HG03108 (cell line): ENCODE measurements at regions not wholly inside any gene's neighbourhood (a gene's known extent, or its start where the extent isn't known, plus 50 kb on each side); places are given as distances from the start of the nearest gene placed in this dataset.
"Not testable (repeated sequence)": the region's sequence is repeated elsewhere in the genome, so short reads cannot be mapped to it uniquely, and the experiment has no call there.

Experiments used
- ATAC-seq: cut with Tn5 transposase; IDR thresholded peaks from one replicate; pipeline ENCODE4 v1.9.1; 2021; ENCODE audit warnings: moderate library complexity; ENCODE audit not compliant: unreplicated experiment

DNA sequence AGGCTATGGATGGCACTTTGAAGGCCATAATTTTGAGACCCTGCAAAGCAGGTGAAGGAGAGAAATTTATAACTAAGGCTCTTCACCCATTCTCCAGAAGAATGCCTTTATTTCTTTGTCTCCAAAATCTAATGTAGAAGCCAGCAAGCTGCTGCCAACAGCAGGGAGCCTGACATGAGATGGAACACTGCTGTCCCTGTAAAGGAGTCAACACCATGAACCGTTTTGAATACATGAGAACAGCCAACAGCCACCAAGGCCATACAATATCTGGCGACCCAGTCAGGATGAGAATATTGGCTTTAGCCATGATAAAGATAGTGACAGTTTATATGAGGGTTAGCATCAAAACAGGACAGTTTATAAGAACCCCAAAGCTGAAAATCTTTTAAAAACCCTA lies 121.2 kb upstream of the LIFR start:
- ATAC-seq: no peak

DNA sequence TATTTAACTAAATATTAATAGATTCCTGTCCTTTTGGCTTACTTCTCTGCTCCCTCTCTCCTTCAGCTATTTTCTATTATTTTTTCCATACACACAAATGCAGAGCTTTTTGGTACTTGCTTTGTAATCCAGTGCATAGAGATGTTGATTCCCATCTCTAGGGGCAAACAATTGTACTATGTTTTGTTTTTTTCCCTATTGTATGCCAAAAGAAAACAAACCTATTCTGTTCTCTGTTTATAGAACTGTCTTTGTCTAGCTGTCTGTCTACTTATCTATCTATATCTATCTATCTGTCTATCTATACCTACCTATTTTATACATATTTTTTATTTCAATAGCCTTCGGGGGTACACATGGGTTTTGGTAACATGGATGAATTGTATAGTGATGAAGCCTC lies 121.6 kb upstream of the LIFR start:
- no peak for ATAC-seq

DNA sequence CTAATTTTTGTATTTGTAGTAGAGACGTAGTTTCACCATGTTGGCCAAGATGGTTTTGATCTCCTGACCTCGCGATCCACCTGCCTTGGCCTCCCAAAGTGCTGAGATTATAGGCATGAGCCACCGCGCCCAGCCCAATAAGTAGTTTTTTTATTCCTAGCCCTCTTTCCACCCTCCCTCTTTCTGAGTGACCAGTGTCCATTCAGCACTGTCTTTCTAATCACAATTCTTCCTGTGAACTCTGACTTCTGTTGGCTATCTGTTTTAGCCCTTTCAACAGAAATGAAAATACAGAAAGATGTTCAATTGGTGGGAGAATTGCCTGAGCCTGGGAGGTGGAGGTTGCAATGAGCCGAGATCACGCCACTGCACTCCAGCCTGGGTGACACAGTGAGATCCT lies 122.3 kb upstream of the LIFR start:
- ATAC-seq: not testable (repeated sequence)

DNA sequence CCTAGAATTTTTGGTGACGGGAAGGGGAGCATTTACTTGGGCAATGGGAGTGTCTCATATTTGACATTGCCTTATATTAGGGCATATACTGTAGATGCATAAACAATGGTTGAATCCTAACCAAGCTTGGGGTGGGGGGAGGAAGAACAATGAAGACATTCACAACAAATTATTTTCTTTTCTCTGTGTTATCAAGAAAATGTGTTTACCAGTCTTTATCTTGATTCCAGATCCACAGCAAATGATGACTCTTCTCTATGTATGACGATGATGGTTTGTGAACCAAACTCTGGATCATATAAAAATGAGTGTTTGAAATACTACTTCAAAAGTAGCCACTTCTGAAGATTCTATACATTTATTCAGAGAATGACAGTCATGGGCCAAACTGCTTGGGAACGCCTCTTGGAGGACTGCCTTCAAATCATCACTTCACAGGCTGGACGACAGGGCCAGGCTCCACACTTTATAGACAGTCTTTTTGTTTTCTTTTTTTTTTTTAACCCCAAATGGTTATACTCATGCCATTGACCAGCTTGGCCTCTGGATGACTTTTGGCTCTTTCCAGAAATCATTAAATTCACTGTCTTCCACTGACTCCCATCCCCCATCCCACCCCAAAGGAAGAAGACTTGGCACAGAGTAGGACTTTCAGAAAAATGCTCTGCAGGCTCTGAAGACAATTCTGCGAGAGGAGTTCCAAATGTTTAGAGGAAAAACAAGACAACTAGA lies 123.8 kb upstream of the LIFR start:
- ATAC-seq: no peak

DNA sequence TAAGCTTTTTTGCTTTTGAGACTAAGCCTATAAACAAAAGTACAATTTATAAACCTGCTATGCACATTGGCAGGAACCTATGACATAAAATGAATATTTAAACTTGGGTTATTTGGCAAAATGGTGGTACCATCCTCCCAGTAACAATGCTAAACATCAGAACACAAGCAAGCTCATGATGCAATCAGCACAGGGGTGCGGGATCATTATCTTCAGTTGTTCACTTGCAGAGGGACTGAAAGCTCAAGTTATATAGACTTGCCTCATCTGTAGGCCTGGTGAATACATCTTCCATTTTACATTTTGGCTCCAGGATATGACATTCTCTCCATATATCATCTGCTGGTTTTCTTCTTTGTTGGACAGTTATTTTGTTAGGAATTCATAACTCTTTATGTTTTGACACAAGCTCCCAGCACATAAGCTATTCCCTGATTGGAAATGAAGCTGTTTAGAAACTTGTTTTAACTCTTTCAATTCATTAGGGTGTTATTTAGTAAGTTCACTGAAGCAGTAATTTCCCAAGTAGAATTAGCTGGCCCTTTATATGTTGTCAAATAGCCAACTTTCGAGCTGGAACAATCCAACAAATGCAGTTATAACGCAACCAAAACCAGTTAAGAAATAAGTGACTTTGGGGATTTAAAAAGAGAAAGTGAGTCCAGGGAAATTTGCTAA lies 124.7 kb upstream of the LIFR start:
- ATAC-seq: no peak

DNA sequence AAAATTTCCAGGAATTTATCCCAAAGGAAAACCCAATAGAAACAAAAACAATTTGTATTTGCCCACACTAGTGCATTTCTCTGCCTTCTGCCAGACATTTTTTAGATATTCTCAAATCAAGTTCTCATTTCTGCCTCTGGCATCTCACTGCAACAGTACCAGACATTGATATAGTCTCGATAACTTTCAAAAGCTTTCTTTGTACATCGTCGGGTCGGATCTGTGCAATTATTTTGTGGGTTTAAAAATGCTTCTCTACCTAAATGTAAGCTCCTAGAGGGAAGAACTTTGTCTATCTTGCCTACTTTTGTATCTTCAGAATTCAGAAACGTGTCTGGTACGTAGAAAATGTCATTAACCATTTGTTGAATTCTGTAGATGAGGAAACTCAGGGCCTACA lies 125.5 kb upstream of the LIFR start:
- no peak for ATAC-seq

DNA sequence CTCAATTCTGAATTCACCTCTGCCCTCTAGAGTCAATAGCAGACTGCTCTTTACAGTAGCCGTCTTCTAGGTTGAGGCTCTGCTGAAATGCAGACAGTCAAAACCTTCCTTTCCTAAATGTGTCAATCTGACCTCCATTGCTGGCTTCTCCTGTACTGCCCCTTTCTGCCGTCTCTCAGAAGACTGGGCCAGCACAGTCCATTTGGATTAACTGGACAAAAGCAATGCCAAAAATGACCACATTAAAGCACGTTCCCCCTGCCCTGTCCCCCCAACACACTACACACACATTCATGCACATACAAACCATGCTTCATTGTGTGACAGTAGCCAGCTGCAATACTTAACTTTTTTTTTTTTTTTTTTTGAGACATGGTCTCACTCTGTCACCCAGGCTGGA lies 130.2 kb upstream of the LIFR start:
- no peak for ATAC-seq

DNA sequence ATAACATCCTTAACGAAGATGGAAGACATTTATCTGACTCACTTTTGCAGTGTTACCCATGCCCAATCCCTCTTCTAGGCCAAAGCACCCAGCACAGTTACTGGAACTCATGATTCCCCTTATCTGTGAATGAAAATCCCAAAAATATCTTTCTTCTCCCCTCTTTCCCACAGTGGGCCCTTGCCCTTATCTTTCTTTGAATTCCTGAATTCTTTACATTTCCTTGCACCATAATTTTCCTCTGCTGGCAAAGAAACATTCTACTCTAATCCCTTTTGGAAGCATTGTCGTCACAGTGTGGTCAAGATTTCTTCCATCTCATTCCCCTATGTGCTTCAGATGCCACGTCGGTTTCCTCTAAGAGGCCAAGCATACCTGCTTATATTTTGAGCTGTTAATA lies 135.9 kb upstream of the LIFR start:
- ATAC-seq: no peak

DNA sequence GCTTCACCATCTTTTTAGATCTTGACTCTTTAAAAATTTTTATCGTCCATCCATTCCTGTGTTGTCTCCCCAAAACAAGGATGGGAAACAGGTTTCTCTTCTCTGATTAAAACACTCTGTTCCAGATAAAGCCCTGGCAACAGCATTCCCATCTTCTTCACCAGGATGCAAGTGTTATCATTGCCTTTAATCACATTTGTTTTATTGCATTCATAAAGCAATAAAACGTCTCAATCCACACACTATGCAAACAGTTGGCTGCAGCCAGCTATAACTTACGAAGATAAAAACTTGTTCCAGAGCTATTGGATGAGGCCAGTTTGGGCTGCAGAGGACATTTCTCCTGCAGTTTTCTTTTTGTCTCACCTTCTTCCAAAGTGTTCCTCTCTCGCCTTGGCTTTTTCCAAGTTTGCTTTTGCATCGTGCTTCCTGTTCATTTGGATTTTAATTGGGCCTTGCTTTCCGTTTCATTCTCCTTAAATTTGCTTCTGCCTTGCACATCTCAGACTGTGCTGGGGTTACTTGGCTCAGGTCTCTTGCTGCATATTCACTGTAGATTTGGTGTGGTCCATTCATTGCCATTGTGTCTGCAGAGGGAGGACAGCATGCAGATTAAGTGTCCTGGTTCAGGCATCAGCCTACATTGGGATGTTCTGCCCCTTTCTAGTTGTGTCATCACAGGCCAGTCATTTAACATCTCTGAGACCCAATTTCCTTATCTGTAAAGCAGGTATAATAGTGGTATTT lies 136.5 kb upstream of the LIFR start:
- no peak for ATAC-seq

DNA sequence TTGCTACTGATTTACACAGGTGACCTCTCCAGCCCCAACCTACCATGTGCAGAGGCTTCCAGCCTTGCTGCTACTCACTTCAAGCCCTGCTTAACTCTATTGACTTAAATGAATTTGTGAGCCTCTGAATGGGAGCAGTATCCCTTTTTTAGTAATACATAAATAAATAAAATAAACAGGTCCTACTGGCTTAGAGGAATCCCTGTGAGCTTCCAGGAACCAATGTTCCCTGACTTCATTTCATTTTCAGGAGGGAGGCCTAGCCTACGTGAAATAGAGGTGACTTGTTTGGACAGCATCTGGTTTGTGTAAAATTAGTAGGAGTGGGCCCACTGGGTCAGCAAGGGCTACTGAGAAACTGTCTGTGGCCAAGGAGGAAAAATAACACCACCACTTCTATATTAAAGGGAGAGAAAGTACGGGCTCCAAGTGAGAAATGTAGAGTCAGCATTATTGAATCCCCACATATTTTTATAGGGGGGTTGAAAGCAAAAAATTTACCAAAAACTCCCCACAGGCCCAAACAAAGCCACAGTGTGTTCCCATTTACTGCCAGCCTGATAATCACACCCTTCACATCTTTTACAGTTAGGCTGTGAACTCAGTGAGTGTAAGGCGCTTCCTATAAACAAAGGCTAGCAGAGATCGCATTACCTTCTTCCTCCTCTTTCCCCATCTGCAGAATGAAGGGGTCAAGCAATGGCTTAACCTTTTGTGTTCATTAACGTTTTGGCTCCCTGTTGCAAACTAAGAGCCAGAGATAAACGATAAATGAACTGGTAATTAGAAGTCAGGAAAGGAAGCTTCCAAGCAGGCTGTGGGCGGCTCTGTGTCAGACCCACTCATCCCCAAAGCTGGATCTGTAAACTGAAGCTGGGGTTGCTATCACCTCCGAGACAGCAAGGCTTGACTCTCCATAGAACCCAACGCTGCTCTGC lies 138.8 kb upstream of the LIFR start:
- ATAC-seq: no peak

DNA sequence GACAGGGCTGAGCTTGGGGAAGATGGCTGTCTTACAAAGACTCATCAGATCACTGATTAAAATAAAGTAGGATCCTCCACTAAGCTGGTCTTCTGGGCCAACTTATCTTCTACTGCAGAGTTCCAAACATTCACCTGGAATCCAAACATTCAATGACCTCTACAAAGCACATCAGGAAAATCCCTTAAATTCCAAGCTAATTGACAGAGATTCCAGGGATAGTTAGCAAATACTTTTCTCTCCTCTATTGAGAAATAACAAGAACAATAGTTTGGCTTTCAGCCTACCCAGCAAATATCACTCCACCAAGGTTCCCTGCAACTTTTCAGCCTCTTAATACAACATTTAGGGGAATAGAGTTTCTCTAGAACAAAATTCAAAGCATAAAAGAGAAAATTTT lies 140.6 kb upstream of the LIFR start:
- ATAC-seq: no peak

DNA sequence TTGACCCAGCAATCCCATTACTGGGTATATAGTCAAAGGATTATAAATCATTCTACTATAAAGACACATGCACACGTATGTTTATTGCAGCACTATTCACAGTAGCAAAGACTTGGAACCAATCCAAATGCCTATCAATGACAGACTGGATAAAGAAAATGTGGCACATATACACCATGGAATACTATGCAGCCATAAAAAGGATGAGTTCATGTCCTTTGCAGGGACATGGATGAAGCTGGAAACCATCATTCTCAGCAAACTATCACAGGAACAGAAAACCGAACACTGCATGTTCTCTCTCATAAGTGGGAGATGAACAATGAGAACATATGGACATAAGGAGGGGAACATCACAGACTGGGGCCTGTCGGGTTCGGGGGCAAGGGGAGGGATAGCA lies 140.3 kb upstream of the OSMR start:
- not testable (repeated sequence) for ATAC-seq

DNA sequence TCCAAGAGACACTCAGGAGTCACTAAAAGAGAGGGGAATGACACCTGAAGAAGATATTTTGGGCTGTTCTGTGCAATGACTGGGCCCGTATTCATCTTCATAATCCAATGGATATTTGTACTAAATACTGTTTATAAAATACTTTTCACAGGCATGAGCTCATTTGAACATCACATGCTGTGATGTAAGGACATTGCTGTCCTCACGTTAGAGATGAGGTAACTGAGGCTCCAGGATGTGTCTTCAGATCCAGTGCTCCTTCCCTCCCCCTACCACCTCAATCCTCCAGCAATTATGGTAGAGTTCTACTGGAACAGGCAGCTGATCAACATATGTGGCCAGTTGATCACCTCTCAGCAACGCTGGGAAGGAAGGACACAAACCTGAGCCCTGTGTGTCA lies 139.4 kb upstream of the OSMR start:
- ATAC-seq: no peak

DNA sequence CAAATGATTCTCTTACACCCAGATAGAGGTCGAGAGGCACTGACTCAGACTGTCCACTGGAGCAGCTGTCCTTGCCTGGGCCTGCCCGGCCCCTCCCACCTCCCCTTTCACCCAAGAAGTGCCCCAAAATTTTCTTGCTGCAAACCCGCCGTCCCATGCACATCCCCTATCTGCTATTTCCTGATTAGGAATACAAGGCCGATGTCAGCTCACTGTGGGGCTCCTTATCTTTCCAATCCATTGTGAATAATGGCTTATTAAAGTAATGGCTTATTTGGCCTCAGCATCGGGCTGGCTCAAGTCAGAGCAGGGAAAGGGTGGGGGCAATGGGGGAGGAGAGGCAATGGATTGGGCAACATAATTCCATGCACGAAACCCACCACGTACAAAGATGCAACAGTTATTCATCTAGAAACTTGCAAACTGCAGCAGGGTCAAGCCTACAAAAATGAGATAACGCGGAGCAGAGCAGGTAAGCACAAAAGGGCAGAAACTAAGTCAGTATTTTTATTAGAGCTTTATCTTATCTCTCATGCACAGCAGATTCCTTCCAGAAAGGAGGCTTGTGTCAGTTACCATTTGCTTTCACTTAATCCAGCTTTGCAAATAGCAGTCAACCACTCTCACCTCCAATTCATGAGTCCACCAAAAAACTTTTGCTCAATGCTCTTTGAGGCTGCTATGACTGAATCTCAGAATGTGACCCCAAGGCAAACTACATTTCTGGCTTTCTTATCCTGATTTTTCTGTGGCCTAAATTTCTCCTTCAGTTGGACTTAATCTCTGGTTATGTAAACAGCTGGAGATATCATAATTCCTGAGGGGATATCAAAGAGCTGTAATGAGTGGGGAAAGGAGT lies 138.2 kb upstream of the OSMR start:
- no peak for ATAC-seq

DNA sequence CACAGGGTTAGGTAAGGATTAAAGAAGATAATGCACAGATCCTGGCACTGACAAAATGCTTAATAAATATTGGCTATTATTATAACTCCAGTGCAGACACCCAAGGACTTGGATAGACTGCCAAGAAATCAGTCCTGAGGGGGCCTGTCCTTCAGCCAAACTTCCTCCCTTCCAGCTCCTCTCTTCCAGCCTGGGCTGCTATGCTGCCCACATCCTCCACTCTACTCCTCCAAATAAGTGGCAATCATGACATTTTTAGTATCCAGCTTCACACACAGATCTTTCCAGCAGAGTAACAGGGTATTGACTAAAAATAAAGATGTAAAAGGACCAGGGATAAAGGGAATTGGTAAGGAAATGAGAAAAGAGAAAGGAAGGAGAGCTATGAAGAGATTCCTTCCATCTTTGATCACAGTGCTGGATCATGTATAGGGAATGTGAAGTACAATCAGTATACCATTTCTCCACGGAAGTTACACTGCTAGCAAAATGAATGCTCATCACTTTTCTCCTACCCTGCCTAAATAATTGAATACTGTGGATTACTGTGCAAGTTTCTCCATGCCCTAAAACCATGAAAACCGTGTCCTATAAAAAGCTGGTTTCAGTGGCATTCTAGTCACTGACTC lies 136.0 kb upstream of the OSMR start:
- ATAC-seq: no peak

DNA sequence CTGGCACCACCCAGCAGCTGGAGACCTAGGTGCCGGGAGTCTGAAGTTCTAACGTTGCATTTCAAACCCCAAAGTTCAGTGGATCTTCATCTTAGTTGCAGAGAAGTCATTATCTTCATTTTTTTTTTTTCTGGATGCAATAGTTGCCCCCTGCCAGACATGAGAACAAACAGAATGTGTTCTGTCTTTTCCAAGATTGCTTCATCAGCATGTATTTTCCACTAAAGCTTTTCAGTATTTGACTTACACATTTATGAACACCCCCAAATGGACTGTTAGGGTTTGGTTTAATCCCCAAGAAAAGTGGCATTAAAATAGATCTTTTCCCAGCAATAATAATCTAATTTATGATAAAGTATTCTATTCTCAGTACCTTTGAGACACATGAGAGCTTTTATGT lies 135.2 kb upstream of the OSMR start:
- no peak for ATAC-seq

DNA sequence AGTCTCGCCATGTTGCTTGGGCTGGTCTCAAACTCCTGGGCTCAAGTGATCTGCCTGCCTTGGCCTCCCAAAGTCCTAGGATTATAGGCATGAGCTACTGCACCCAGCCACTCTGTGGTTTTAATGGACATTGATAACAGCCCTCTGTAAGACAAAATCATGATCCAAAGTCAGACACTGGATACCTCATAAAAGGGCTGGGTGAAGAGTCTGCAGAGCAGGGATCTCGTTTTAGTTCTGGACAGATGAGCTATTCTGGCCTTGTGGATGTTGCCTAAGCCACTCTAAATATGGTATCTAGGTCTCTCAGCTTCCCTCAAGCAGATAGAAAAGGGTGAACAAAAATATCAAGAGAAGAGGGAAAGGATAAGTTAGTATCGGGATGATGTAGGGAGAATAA lies 133.4 kb upstream of the OSMR start:
- ATAC-seq: no peak

DNA sequence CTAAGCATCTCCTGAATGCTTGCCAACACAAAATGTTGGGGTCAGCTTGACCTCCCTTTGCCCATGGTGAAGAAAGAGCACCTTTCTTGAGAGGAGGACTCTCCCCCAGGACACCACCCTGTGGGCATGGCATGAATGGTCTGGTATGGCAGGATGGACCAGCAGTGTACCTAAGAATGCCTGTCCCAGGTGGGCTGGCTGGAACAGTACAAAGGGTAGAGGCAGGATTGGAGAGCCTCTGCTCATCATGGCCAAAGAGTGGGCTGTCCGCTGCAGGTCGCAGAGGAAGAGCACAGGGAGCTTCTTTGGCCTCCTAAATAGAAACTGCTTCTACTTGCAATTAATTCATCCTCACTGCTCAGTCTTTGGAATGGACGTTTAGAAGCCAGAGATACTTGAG lies 131.6 kb upstream of the OSMR start:
- ATAC-seq: no peak

DNA sequence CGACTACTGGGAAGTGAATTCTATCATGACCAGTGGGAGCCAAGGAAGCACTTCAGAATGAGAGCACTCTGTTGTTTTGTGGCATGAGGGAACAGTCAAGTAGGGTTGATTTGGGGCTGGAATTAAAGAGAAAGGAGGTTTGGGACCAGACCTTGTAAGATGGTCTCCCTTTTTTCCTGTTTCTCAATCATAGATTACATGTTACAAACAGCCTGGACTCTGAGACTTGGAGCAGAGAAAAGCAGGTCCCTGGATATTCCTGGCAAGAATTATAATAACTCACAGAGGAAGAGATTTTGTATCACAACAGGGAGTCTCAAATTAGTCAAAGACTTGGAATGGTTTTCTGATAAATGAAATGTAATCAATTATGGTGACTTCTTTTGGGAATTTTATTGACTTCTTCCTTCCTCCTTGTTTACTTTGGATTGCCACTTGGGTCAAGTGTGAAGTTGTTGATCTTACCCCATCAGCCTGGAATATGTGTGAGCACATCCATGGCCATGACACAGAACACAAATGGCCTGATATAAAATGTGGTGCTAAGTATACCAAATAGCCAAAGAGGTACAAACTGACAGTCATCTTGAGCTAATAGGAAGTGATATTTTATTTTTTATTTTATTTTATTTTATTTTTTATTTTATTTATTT lies 131.0 kb upstream of the OSMR start:
- no peak for ATAC-seq
